Stimulated activated CD8-positive, alpha-beta memory T cell treated with anti-CD3 and anti-CD28 coated beads, Interleukin-4, amount 100 ng/mL, for 24 hours (primary cell): ENCODE measurements at regions not wholly inside any gene's neighbourhood (a gene's known extent, or its start where the extent isn't known, plus 50 kb on each side); places are given as distances from the start of the nearest gene placed in this dataset.
"Not testable (repeated sequence)": the region's sequence is repeated elsewhere in the genome, so short reads cannot be mapped to it uniquely, and the experiment has no call there.

Source experiments
- DNase-seq: peaks from one replicate; pipeline ENCODE4 v3.0.0-alpha.2; 2020; ENCODE audit warnings: low read depth

GRCh38 chr10:131818510-131819234, 82.1 kb upstream of the PPP2R2D start:
- no peak for DNase-seq

GRCh38 chr10:131819241-131820072, 81.4 kb upstream of the PPP2R2D start:
- DNase-seq: no peak

- DNase-seq: no peak
Observed at GRCh38 chr10:131820626-131821025, 80.2 kb upstream of the PPP2R2D start.

- no peak for DNase-seq
Observed at GRCh38 chr10:131821378-131822012, 79.3 kb upstream of the PPP2R2D start.

GRCh38 chr10:131822013-131822691, 78.7 kb upstream of the PPP2R2D start:
- no peak for DNase-seq

GRCh38 chr10:131822692-131823245, 78.0 kb upstream of the PPP2R2D start:
- DNase-seq: no peak

- not testable (repeated sequence) for DNase-seq
Observed at GRCh38 chr10:131823601-131824099, 77.2 kb upstream of the PPP2R2D start.

- no peak for DNase-seq
Observed at GRCh38 chr10:131824371-131825149, 76.2 kb upstream of the PPP2R2D start.

- DNase-seq: no peak
Observed at GRCh38 chr10:131825150-131825848, 75.5 kb upstream of the PPP2R2D start.

GRCh38 chr10:131825960-131826650, 74.7 kb upstream of the PPP2R2D start:
- DNase-seq: no peak

- no peak for DNase-seq
Observed at GRCh38 chr10:131829156-131829930, 71.5 kb upstream of the PPP2R2D start.

GRCh38 chr10:131830446-131831130, 70.2 kb upstream of the PPP2R2D start:
- no peak for DNase-seq

- no peak for DNase-seq
Observed at GRCh38 chr10:131831561-131831960, 69.2 kb upstream of the PPP2R2D start.

GRCh38 chr10:131832056-131832685, 68.6 kb upstream of the PPP2R2D start:
- DNase-seq: no peak

- no peak for DNase-seq
Observed at GRCh38 chr10:131833013-131833412, 67.8 kb upstream of the PPP2R2D start.

GRCh38 chr10:131833446-131834080, 67.2 kb upstream of the PPP2R2D start:
- no peak for DNase-seq

- DNase-seq: no peak
Observed at GRCh38 chr10:131834152-131834810, 66.5 kb upstream of the PPP2R2D start.
